ENCODE measurements at regions not wholly inside any gene's neighbourhood (a gene's known extent, or its start where the extent isn't known, plus 50 kb on each side); places are given as distances from the start of the nearest gene placed in this dataset.

DNA sequence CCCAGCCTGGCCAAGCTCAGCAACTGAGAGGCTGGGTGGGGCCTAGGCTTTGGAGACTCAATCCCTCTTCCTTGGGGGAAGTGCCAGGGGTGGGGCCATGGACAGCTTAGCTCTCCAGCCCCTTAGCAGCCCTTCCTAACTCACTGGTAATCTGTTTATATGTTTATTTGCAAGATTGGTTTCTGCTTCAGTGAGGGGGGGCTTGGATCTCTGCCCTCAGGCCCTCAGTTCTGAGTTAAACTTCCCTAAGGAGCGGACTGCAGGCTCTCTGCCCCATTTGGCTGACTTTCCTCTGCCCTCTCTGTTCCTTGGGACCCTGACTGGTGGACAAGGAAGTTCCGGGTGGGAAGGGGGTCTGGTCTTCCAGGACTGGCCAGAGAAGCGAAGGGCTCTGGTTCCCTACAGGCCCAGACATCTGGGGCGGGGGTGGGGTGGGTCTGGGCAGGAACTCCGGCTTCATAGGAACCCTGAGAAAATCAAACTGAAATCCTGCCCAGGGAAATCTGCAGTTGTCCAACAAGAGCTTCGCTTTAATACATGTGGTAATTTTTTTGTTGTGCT is 51.4 kb downstream of the NALF2 start:
- ChIA-PET CTCF (no interaction called here), POLR2A (no interaction called here)
- H3K9me3 ChIP-seq: no peaks in the 10 kb centered on the region
- WGBS (ENCODE audit: low lambda C conversion rate): 20% methylated on average over 5 of the region's 6 CpGs
- H3K27ac ChIP-seq (ENCODE audit: low read depth in 2 of 2, low read length in 1 of 2): no peak overlapping the region
- H3K4me3 ChIP-seq (ENCODE audit: low read depth in 2 of 2, low read length in 1 of 2): no peak overlapping the region
- no peaks in the 10 kb centered on the region for H4K20me1 ChIP-seq (ENCODE audit: insufficient read depth)
- peaks cover 13% of the 10 kb centered on the region for H3K27me3 ChIP-seq (ENCODE audit: insufficient read depth)
- no peaks in the 10 kb centered on the region for H3K79me2 ChIP-seq (ENCODE audit: insufficient read depth)
- DNase-seq: no peak
- no peaks in the 10 kb centered on the region for H3K4me1 ChIP-seq (ENCODE audit: control insufficient read depth in 1 of 2, insufficient read depth in 2 of 2, low read depth in 1 of 2, low read length in 1 of 2)
- H3K4me2 ChIP-seq: no peak overlapping the region
- H3K9ac ChIP-seq: no peak overlapping the region
- TF ChIP-seq RXRA (IDR thresholded peaks at IDR 0.05; ENCODE audit: borderline replicate concordance, low read depth) (no peak), FOSL2 (IDR thresholded peaks at IDR 0.05; ENCODE audit: borderline replicate concordance, low read depth) (no peak), NFIC (IDR thresholded peaks at IDR 0.05; ENCODE audit: borderline replicate concordance) (no peak), EP300 (IDR thresholded peaks at IDR 0.05; ENCODE audit: borderline replicate concordance in 1 of 2, low read depth in 1 of 2, low read length in 1 of 2) (no peak), GATA2 (CRISPR knock-in tag; IDR thresholded peaks at IDR 0.05) (no peak), GABPA (IDR thresholded peaks at IDR 0.05; ENCODE audit: low read depth) (no peak), MEF2A (IDR thresholded peaks at IDR 0.05; ENCODE audit: borderline replicate concordance, low read depth) (no peak), FOXM1 (IDR thresholded peaks at IDR 0.05; ENCODE audit: low read depth) (no peak), NRF1 (IDR thresholded peaks at IDR 0.05; ENCODE audit: low read depth, low read length) (no peak), RFX5 (IDR thresholded peaks at IDR 0.05; ENCODE audit: low read length) (no peak)
- TF ChIP-seq, protein P1, sequence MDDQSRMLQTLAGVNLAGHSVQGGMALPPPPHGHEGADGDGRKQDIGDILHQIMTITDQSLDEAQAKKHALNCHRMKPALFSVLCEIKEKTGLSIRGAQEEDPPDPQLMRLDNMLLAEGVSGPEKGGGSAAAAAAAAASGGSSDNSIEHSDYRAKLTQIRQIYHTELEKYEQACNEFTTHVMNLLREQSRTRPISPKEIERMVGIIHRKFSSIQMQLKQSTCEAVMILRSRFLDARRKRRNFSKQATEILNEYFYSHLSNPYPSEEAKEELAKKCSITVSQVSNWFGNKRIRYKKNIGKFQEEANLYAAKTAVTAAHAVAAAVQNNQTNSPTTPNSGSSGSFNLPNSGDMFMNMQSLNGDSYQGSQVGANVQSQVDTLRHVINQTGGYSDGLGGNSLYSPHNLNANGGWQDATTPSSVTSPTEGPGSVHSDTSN (IDR thresholded peaks at IDR 0.05): no peak
- TF ChIP-seq, protein P2, sequence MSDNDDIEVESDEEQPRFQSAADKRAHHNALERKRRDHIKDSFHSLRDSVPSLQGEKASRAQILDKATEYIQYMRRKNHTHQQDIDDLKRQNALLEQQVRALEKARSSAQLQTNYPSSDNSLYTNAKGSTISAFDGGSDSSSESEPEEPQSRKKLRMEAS (IDR thresholded peaks at IDR 0.05; ENCODE audit: low read depth): no peak
- TF ChIP-seq, protein P3, sequence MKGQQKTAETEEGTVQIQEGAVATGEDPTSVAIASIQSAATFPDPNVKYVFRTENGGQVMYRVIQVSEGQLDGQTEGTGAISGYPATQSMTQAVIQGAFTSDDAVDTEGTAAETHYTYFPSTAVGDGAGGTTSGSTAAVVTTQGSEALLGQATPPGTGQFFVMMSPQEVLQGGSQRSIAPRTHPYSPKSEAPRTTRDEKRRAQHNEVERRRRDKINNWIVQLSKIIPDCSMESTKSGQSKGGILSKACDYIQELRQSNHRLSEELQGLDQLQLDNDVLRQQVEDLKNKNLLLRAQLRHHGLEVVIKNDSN (IDR thresholded peaks at IDR 0.05; ENCODE audit: borderline replicate concordance, low read depth): no peak
- TF ChIP-seq, protein P4, sequence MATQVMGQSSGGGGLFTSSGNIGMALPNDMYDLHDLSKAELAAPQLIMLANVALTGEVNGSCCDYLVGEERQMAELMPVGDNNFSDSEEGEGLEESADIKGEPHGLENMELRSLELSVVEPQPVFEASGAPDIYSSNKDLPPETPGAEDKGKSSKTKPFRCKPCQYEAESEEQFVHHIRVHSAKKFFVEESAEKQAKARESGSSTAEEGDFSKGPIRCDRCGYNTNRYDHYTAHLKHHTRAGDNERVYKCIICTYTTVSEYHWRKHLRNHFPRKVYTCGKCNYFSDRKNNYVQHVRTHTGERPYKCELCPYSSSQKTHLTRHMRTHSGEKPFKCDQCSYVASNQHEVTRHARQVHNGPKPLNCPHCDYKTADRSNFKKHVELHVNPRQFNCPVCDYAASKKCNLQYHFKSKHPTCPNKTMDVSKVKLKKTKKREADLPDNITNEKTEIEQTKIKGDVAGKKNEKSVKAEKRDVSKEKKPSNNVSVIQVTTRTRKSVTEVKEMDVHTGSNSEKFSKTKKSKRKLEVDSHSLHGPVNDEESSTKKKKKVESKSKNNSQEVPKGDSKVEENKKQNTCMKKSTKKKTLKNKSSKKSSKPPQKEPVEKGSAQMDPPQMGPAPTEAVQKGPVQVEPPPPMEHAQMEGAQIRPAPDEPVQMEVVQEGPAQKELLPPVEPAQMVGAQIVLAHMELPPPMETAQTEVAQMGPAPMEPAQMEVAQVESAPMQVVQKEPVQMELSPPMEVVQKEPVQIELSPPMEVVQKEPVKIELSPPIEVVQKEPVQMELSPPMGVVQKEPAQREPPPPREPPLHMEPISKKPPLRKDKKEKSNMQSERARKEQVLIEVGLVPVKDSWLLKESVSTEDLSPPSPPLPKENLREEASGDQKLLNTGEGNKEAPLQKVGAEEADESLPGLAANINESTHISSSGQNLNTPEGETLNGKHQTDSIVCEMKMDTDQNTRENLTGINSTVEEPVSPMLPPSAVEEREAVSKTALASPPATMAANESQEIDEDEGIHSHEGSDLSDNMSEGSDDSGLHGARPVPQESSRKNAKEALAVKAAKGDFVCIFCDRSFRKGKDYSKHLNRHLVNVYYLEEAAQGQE (IDR thresholded peaks at IDR 0.05; ENCODE audit: low read depth, low read length): no peak
- TF ChIP-seq, protein P5, sequence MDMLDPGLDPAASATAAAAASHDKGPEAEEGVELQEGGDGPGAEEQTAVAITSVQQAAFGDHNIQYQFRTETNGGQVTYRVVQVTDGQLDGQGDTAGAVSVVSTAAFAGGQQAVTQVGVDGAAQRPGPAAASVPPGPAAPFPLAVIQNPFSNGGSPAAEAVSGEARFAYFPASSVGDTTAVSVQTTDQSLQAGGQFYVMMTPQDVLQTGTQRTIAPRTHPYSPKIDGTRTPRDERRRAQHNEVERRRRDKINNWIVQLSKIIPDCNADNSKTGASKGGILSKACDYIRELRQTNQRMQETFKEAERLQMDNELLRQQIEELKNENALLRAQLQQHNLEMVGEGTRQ (IDR thresholded peaks at IDR 0.05; ENCODE audit: borderline replicate concordance, low read depth, low read length): no peak
- TF ChIP-seq, protein P6, sequence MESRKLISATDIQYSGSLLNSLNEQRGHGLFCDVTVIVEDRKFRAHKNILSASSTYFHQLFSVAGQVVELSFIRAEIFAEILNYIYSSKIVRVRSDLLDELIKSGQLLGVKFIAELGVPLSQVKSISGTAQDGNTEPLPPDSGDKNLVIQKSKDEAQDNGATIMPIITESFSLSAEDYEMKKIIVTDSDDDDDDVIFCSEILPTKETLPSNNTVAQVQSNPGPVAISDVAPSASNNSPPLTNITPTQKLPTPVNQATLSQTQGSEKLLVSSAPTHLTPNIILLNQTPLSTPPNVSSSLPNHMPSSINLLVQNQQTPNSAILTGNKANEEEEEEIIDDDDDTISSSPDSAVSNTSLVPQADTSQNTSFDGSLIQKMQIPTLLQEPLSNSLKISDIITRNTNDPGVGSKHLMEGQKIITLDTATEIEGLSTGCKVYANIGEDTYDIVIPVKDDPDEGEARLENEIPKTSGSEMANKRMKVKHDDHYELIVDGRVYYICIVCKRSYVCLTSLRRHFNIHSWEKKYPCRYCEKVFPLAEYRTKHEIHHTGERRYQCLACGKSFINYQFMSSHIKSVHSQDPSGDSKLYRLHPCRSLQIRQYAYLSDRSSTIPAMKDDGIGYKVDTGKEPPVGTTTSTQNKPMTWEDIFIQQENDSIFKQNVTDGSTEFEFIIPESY (IDR thresholded peaks at IDR 0.05; ENCODE audit: borderline replicate concordance, low read depth): no peak
- TF ChIP-seq, protein P7, sequence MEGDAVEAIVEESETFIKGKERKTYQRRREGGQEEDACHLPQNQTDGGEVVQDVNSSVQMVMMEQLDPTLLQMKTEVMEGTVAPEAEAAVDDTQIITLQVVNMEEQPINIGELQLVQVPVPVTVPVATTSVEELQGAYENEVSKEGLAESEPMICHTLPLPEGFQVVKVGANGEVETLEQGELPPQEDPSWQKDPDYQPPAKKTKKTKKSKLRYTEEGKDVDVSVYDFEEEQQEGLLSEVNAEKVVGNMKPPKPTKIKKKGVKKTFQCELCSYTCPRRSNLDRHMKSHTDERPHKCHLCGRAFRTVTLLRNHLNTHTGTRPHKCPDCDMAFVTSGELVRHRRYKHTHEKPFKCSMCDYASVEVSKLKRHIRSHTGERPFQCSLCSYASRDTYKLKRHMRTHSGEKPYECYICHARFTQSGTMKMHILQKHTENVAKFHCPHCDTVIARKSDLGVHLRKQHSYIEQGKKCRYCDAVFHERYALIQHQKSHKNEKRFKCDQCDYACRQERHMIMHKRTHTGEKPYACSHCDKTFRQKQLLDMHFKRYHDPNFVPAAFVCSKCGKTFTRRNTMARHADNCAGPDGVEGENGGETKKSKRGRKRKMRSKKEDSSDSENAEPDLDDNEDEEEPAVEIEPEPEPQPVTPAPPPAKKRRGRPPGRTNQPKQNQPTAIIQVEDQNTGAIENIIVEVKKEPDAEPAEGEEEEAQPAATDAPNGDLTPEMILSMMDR (IDR thresholded peaks at IDR 0.05): no peak
- no peaks in the 10 kb centered on the region for H3K9me2 ChIP-seq
- no peaks in the 10 kb centered on the region for H3K36me3 ChIP-seq (replicated peaks in 1 of 2; ENCODE audit: control insufficient read depth in 1 of 2, insufficient read depth in 2 of 2, low read length in 1 of 2)
- no peak overlapping the region for H2AFZ ChIP-seq (ENCODE audit: low read depth)
- H3F3A ChIP-seq (replicated peaks; ENCODE audit: insufficient read depth): no peaks in the 10 kb centered on the region
